ENCODE measurements at regions not wholly inside any gene's neighbourhood (a gene's known extent, or its start where the extent isn't known, plus 50 kb on each side); places are given as distances from the start of the nearest gene placed in this dataset.

- no peak for TF ChIP-seq FOXP2 (optimal IDR thresholded peaks at IDR 0.05; ENCODE audit: control extremely low read depth, extremely low read length, insufficient read depth)
- no peak for TF ChIP-seq EZH2 (IDR thresholded peaks at IDR 0.05)
- TF ChIP-seq POLR2AphosphoS5 (IDR thresholded peaks at IDR 0.05; ENCODE audit: borderline replicate concordance, low read depth, low read length) = no peak
- no peak overlapping the region for H3K9ac ChIP-seq (ENCODE audit: insufficient read length)
- no peak for DNase-seq (ENCODE audit: low read depth, low spot score)
- no peaks in the 10 kb centered on the region for H3K9me3 ChIP-seq (ENCODE audit: low read depth, low read length)
- no peak overlapping the region for H3K27ac ChIP-seq
- no peak overlapping the region for H3K4me3 ChIP-seq
- no peaks in the 10 kb centered on the region for H3K36me3 ChIP-seq (ENCODE audit: insufficient read depth, low read length)
Observed at GRCh38 chr2:43133336-43133707, 93.1 kb downstream of the ZFP36L2 start.

GRCh38 chr2:43132683-43133301 is 93.6 kb downstream of the ZFP36L2 start:
- Histone ChIP-seq H3K36me3 (ENCODE audit: insufficient read depth, low read length) (no peaks in the 10 kb centered on the region), H3K9ac (ENCODE audit: insufficient read length) (no peak overlapping the region), H3K9me3 (ENCODE audit: low read depth, low read length) (no peaks in the 10 kb centered on the region), H3K4me3 (no peak overlapping the region), H3K27ac (no peak overlapping the region)
- no peak for DNase-seq (ENCODE audit: low read depth, low spot score)
- TF ChIP-seq FOXP2 (optimal IDR thresholded peaks at IDR 0.05; ENCODE audit: control extremely low read depth, extremely low read length, insufficient read depth) (no peak), POLR2AphosphoS5 (IDR thresholded peaks at IDR 0.05; ENCODE audit: borderline replicate concordance, low read depth, low read length) (no peak), EZH2 (IDR thresholded peaks at IDR 0.05) (no peak)

DNA sequence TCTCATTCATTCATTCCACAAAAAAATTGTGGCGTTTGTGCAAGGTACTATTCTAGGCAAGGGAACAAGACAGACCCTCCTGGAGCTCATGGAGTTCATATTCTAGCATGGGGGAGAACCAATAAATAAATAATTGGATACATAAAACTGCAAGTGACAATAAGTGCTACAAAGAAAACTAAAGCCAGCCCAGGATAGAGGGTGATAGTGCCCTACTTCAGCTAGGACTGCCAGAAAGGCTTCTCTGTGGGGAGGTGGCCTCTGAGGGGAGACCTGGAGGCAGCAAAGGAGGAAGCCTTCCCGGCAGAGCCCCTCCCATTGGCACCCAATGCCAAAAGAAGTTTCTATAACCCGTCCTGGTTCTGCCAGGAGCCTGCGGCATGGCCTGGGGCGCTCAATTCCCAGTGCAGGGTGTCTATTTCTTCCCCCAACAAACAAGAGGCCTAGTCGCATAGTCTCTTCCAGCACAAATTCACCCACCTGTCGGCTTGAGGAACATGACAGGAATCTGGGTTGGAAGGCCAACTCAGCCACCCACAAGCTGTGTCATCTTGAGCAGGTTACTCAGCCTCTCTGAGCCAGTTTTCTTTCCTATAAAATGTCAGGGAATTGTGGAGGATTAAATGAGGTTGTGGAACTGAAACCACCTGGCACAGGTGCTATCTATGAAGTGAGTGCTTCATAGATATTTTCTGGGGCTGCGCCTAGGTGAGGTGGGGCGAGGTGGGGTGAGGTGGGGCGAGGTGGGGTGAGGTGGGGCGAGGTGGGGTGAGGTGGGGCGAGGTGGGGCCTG is 94.3 kb downstream of the ZFP36L2 start:
- Histone ChIP-seq H3K36me3 (ENCODE audit: insufficient read depth, low read length) (no peaks in the 10 kb centered on the region), H3K9me3 (ENCODE audit: low read depth, low read length) (no peaks in the 10 kb centered on the region), H3K27ac (no peak overlapping the region), H3K4me3 (no peak overlapping the region), H3K9ac (ENCODE audit: insufficient read length) (no peak overlapping the region)
- no peak for DNase-seq (ENCODE audit: low read depth, low spot score)
- TF ChIP-seq EZH2 (IDR thresholded peaks at IDR 0.05) (no peak), FOXP2 (optimal IDR thresholded peaks at IDR 0.05; ENCODE audit: control extremely low read depth, extremely low read length, insufficient read depth) (no peak), POLR2AphosphoS5 (IDR thresholded peaks at IDR 0.05; ENCODE audit: borderline replicate concordance, low read depth, low read length) (no peak)

- Histone ChIP-seq H3K4me3 (no peak overlapping the region), H3K9ac (ENCODE audit: insufficient read length) (no peak overlapping the region), H3K9me3 (ENCODE audit: low read depth, low read length) (no peaks in the 10 kb centered on the region), H3K27ac (no peak overlapping the region), H3K36me3 (ENCODE audit: insufficient read depth, low read length) (no peaks in the 10 kb centered on the region)
- no peak for DNase-seq (ENCODE audit: low read depth, low spot score)
- TF ChIP-seq EZH2 (IDR thresholded peaks at IDR 0.05) (no peak), FOXP2 (optimal IDR thresholded peaks at IDR 0.05; ENCODE audit: control extremely low read depth, extremely low read length, insufficient read depth) (no peak), POLR2AphosphoS5 (IDR thresholded peaks at IDR 0.05; ENCODE audit: borderline replicate concordance, low read depth, low read length) (no peak)
Observed at GRCh38 chr2:43131051-43131889, 95.1 kb downstream of the ZFP36L2 start.

- no peak for DNase-seq (ENCODE audit: low read depth, low spot score)
- no peaks in the 10 kb centered on the region for H3K9me3 ChIP-seq (ENCODE audit: low read depth, low read length)
- no peak overlapping the region for H3K27ac ChIP-seq
- no peak overlapping the region for H3K9ac ChIP-seq (ENCODE audit: insufficient read length)
- H3K36me3 ChIP-seq (ENCODE audit: insufficient read depth, low read length) = no peaks in the 10 kb centered on the region
- no peak overlapping the region for H3K4me3 ChIP-seq
- TF ChIP-seq POLR2AphosphoS5 (IDR thresholded peaks at IDR 0.05; ENCODE audit: borderline replicate concordance, low read depth, low read length) = no peak
- TF ChIP-seq FOXP2 (optimal IDR thresholded peaks at IDR 0.05; ENCODE audit: control extremely low read depth, extremely low read length, insufficient read depth) = no peak
- no peak for TF ChIP-seq EZH2 (IDR thresholded peaks at IDR 0.05)
Observed at GRCh38 chr2:43130548-43130875, 95.9 kb downstream of the ZFP36L2 start.

GRCh38 chr2:43129676-43130547 is 96.5 kb downstream of the ZFP36L2 start:
- Histone ChIP-seq H3K36me3 (ENCODE audit: insufficient read depth, low read length) (no peaks in the 10 kb centered on the region), H3K4me3 (no peak overlapping the region), H3K27ac (no peak overlapping the region), H3K9me3 (ENCODE audit: low read depth, low read length) (no peaks in the 10 kb centered on the region), H3K9ac (ENCODE audit: insufficient read length) (no peak overlapping the region)
- DNase-seq (ENCODE audit: low read depth, low spot score) = no peak
- TF ChIP-seq EZH2 (IDR thresholded peaks at IDR 0.05) (no peak), FOXP2 (optimal IDR thresholded peaks at IDR 0.05; ENCODE audit: control extremely low read depth, extremely low read length, insufficient read depth) (no peak), POLR2AphosphoS5 (IDR thresholded peaks at IDR 0.05; ENCODE audit: borderline replicate concordance, low read depth, low read length) (no peak)

DNA sequence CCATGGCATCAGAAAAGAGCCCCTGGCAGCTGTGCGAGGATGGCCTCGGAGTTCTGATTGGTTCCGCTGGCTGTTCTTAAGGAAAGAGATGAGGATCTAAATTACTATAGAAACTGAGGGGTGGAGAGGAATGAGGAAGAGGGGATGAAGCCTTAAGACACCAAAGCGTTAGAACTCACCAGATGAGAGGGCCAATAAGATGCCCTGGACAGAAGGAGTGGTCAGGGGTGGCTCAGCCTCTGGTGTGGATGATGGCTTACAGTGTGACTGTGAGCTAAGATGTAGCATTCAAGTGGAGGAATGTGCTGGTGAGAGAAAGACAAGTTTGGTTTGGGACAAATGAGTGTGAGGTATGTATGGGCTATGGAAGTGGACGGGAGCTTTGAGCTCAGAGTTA is 97.8 kb downstream of the ZFP36L2 start:
- Histone ChIP-seq H3K9me3 (ENCODE audit: low read depth, low read length) (no peaks in the 10 kb centered on the region), H3K4me3 (no peak overlapping the region), H3K9ac (ENCODE audit: insufficient read length) (no peak overlapping the region), H3K36me3 (ENCODE audit: insufficient read depth, low read length) (no peaks in the 10 kb centered on the region), H3K27ac (no peak overlapping the region)
- no peak for DNase-seq (ENCODE audit: low read depth, low spot score)
- no peak for TF ChIP-seq POLR2AphosphoS5 (IDR thresholded peaks at IDR 0.05; ENCODE audit: borderline replicate concordance, low read depth, low read length)
- TF ChIP-seq EZH2 (IDR thresholded peaks at IDR 0.05) = no peak
- no peak for TF ChIP-seq FOXP2 (optimal IDR thresholded peaks at IDR 0.05; ENCODE audit: control extremely low read depth, extremely low read length, insufficient read depth)

Data from SK-N-MC (cell line).